ENCODE measurements at regions not wholly inside any gene's neighbourhood (a gene's known extent, or its start where the extent isn't known, plus 50 kb on each side); places are given as distances from the start of the nearest gene placed in this dataset.

DNA sequence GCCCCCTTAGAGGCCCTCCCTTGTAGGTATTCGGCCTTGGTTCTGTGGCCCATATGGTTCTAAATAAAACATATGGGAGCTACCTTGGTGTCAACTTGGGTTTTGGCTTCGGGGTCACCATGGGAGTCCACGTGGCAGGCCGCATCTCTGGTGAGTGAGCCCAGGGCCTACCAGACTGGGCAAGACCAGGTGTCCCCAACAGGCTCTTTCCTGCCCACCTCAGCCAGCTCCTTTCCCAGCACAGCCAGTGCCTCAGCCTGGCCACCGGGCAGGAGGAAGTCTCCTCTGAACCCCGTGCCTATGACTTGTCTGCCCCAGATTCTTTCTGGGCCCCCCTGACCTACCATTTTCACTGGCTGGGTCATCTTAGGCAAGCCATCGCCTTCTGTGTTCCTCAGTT is 268.8 kb upstream of the TEKT4 start:
- ATAC-seq (no peak), DNase-seq (ENCODE audit: low read depth, low spot score) (no peak)
- Histone ChIP-seq H3K27ac (ENCODE audit: low read length) (no peak overlapping the region), H3K4me3 (ENCODE audit: low read depth in 2 of 2, low read length in 2 of 2) (no peak overlapping the region), H3K36me3 (ENCODE audit: control insufficient read depth, insufficient read depth, low read length) (no peaks in the 10 kb centered on the region), H3K27me3 (ENCODE audit: control insufficient read depth, insufficient read depth, low read length) (no peaks in the 10 kb centered on the region), H3K4me1 (ENCODE audit: control insufficient read depth, insufficient read depth, low read length) (no peaks in the 10 kb centered on the region), H3K9me3 (ENCODE audit: control insufficient read depth, insufficient read depth, low read depth, low read length) (no peaks in the 10 kb centered on the region)
- ChIA-PET CTCF (no interaction called here), POLR2A (no interaction called here)
- BruUV-seq (replicated peaks) = no TSS peak
- intact Hi-C loops (cut with micrococcal nuclease; ENCODE audit: unreplicated experiment) (no loop called here), in situ Hi-C loops (cut with HindIII; ENCODE audit: low pct_unique_long_range_greater_than_20kb, low sequenced_read_pairs) (no loop called here)
- TF ChIP-seq SIN3A (IDR thresholded peaks at IDR 0.05; ENCODE audit: borderline replicate concordance, insufficient read depth, low read depth, low read length) = no peak
- TF ChIP-seq POLR2AphosphoS5 (IDR thresholded peaks at IDR 0.05; ENCODE audit: low read depth, low read length) = no peak
- no peak for TF ChIP-seq CTCF (IDR thresholded peaks at IDR 0.05)
- no peak for TF ChIP-seq TCF7L2 (IDR thresholded peaks at IDR 0.05; ENCODE audit: low read depth, low read length)
- no peak for TF ChIP-seq REST (IDR thresholded peaks at IDR 0.05; ENCODE audit: insufficient read depth in 1 of 2, low read depth in 2 of 2, low read length in 1 of 2)

DNA sequence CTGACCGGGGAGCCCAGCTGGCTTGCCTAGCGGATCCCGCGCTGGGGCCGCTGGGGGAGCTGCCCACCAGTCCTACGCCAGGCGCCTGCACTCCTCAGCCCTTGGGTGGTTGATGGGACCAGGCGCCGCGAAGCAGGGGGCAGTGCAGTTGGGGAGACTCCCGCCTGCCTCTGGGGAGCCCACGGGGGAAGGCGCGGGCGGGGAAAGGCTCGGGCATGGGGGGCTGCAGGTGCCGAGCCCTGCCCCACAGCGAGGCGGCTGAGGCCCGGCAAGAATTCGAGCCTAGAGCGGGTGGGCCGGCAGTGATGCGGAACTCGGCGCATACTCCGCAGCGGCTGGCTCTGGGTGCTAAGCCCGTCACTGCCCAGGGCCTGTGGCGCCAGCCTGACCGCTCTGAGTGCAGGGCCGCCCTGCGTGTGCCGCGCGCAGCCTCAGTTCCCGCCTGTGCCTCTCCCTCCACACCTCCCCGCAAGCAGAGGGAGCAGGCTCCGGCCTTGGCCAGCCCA is 249.1 kb upstream of the TEKT4 start:
- H3K4me3 ChIP-seq (ENCODE audit: low read depth in 2 of 2, low read length in 2 of 2) = no peak overlapping the region; a peak in 1 of 4 replicates
- CTCF ChIA-PET = no interaction called here

More for the DNA sequence above, 249.1 kb upstream of the TEKT4 start:
- Histone ChIP-seq H3K27ac (ENCODE audit: low read length) (no peak overlapping the region), H3K4me1 (ENCODE audit: control insufficient read depth, insufficient read depth, low read length) (no peaks in the 10 kb centered on the region), H3K9me3 (ENCODE audit: control insufficient read depth, insufficient read depth, low read depth, low read length) (no peaks in the 10 kb centered on the region), H3K27me3 (ENCODE audit: control insufficient read depth, insufficient read depth, low read length) (no peaks in the 10 kb centered on the region), H3K36me3 (ENCODE audit: control insufficient read depth, insufficient read depth, low read length) (no peaks in the 10 kb centered on the region)
- TF ChIP-seq TCF7L2 (IDR thresholded peaks at IDR 0.05; ENCODE audit: low read depth, low read length) (no peak), CTCF (IDR thresholded peaks at IDR 0.05) (no peak), POLR2AphosphoS5 (IDR thresholded peaks at IDR 0.05; ENCODE audit: low read depth, low read length) (no peak), SIN3A (IDR thresholded peaks at IDR 0.05; ENCODE audit: borderline replicate concordance, insufficient read depth, low read depth, low read length) (no peak), REST (IDR thresholded peaks at IDR 0.05; ENCODE audit: insufficient read depth in 1 of 2, low read depth in 2 of 2, low read length in 1 of 2) (no peak)
- no peak for DNase-seq (ENCODE audit: low read depth, low spot score)
- intact Hi-C loops (cut with micrococcal nuclease; ENCODE audit: unreplicated experiment) (no loop called here), in situ Hi-C loops (cut with HindIII; ENCODE audit: low pct_unique_long_range_greater_than_20kb, low sequenced_read_pairs) (no loop called here)
- POLR2A ChIA-PET = no interaction called here
- no TSS peak for BruUV-seq (replicated peaks)
- no peak for ATAC-seq

Measured in Panc1 (cell line).